Stomach smooth muscle (tissue), 2 donors: ENCODE measurements at regions not wholly inside any gene's neighbourhood (a gene's known extent, or its start where the extent isn't known, plus 50 kb on each side); places are given as distances from the start of the nearest gene placed in this dataset.

ENCODE experiments used
- H3K27ac ChIP-seq: one replicate; pipeline ENCODE4 v1.7.0; 2013; ENCODE audit warnings: mild to moderate bottlenecking, low read length, inconsistent platforms
- H3K27me3 ChIP-seq, 2 donors: one replicate each; pipeline ENCODE4 v1.7.0; 2013; ENCODE audit warnings: low read length in 2 of 2; ENCODE audit not compliant: insufficient read depth in 2 of 2, control insufficient read depth in 1 of 2
- H3K36me3 ChIP-seq, 2 donors: one replicate each; pipeline ENCODE4 v1.7.0; 2013; ENCODE audit warnings: low read length in 2 of 2; ENCODE audit not compliant: control insufficient read depth in 2 of 2, insufficient read depth in 2 of 2
- H3K4me1 ChIP-seq: one replicate; pipeline ENCODE4 v1.7.0; 2013; ENCODE audit warnings: low read length; ENCODE audit not compliant: control insufficient read depth, insufficient read depth
- H3K4me3 ChIP-seq, 2 donors: one replicate each; pipeline ENCODE4 v1.7.0; 2013; ENCODE audit warnings: low read length in 2 of 2
- H3K9ac ChIP-seq, 2 donors: one replicate each; pipeline ENCODE4 v1.7.0; 2013; ENCODE audit warnings: low read length in 2 of 2, mild to moderate bottlenecking in 1 of 2
- H3K9me3 ChIP-seq, 2 donors: one replicate each; pipeline ENCODE4 v1.7.0; 2013; ENCODE audit warnings: low read length in 2 of 2; ENCODE audit not compliant: control insufficient read depth in 2 of 2
- donor health status: healthy.
- donor health status: Pancreatic carcinoma.

- no peak overlapping the region for H3K27ac ChIP-seq
- H3K9me3 ChIP-seq: peaks cover 0 to 10% of the 10 kb centered on the region in 2 donors
- H3K4me3 ChIP-seq: no peak overlapping the region
- H3K36me3 ChIP-seq: no peaks in the 10 kb centered on the region
- H3K9ac ChIP-seq: no peak overlapping the region
- H3K27me3 ChIP-seq: peaks cover 0 to 2% of the 10 kb centered on the region in 2 donors
- no peaks in the 10 kb centered on the region for H3K4me1 ChIP-seq
These were observed 188.1 kb upstream of the CDKN3 start for GRCh38 chr14:54208751-54209150.

GRCh38 chr14:54209511-54210250 lies 187.1 kb upstream of the CDKN3 start:
- H3K4me3 ChIP-seq: no peak overlapping the region
- peaks cover 0 to 2% of the 10 kb centered on the region in 2 donors for H3K27me3 ChIP-seq
- no peak overlapping the region for H3K9ac ChIP-seq
- H3K36me3 ChIP-seq: no peaks in the 10 kb centered on the region
- no peak overlapping the region for H3K27ac ChIP-seq
- no peaks in the 10 kb centered on the region for H3K4me1 ChIP-seq
- H3K9me3 ChIP-seq: peaks cover 0 to 10% of the 10 kb centered on the region in 2 donors

DNA sequence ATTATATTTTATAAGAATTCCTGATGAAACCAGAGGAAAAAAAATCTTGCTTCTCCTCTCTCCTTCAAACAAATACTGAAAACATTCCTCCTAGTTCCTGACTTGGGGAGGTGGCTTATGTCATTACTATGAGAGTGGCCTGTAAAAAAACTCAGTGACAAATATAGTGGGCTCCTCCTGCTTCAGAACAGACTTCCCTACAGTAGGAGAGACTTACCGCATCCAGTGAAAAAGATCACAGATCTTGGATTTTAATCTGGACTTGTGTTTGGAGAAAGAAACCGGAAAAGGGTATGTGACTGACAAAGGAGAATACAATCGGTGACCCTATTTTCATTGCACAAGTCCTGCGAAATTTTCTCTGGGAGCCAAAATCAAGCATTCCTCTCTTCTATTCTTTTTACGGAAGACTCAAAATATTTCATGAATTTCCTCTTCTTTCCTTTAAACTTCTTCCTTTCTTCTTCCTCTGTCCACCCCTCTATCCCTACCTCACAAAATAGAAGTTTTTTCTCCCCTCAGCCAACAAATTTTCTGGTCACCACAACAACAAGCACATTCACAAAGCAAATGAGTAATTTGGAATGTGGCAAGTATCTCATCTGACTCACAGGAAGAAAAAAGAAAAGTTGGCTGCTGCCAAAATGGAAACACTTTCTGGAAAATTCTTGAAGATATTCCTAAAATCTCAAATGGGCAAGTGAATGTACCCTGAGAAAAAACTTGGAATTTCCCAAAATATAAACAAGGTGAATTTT lies 185.1 kb upstream of the CDKN3 start:
- Histone ChIP-seq H3K27ac (no peak overlapping the region), H3K9me3 (peaks cover 0 to 10% of the 10 kb centered on the region in 2 donors), H3K27me3 (peaks cover 0 to 2% of the 10 kb centered on the region in 2 donors), H3K9ac (no peak overlapping the region), H3K36me3 (no peaks in the 10 kb centered on the region), H3K4me3 (no peak overlapping the region), H3K4me1 (no peaks in the 10 kb centered on the region)

DNA sequence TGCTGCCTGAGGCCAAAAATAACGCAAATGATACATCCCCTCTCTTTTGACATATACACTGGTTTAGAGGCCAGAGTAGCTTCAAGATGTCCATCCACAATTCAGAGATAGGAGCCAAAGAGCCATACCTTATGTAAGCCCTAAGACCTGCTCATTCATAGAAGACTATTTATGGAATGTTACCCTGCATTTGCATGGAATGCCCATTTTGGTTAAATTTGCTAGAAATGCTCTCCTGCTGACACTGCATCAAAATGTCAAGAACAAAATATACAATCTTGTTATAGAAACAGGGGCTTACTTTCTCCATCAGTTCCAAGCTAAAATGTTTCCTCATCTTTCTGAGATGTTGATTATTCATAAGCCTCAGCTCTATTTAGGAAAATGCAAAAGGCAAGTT lies 183.3 kb upstream of the CDKN3 start:
- H3K9ac ChIP-seq: no peak overlapping the region
- peaks cover 2% of the 10 kb centered on the region in 2 donors for H3K27me3 ChIP-seq
- H3K4me1 ChIP-seq: no peaks in the 10 kb centered on the region
- H3K9me3 ChIP-seq: peaks cover 0 to 10% of the 10 kb centered on the region in 2 donors
- no peak overlapping the region for H3K27ac ChIP-seq
- H3K36me3 ChIP-seq: no peaks in the 10 kb centered on the region
- H3K4me3 ChIP-seq: no peak overlapping the region

DNA sequence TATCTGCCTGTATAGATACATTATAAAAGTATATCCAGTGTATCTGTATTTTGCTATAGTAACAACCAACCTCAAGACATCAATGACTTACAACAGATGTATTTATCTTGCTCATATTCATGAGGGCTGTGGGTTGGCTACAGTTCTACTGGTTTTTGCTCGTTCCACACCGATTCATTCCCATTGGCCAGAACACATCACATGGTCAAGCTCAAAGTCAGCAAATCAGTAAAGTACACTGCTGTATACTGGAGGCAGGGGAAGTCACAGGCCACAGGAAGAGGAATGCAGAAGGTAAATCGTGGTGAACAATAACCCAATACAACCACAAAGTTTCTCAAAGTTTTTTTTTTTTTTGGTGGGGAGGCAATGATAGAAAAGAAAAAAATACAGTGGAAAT lies 180.0 kb upstream of the CDKN3 start:
- Histone ChIP-seq H3K36me3 (no peaks in the 10 kb centered on the region), H3K9me3 (peaks cover 0 to 10% of the 10 kb centered on the region in 2 donors), H3K27ac (no peak overlapping the region), H3K4me3 (no peak overlapping the region), H3K4me1 (peaks cover 7% of the 10 kb centered on the region), H3K9ac (no peak overlapping the region), H3K27me3 (peaks cover 16 to 23% of the 10 kb centered on the region in 2 donors)

- Histone ChIP-seq H3K4me3 (peak overlapping the region in 1 of 2 donors; percentile 67), H3K9ac (no peak overlapping the region)
These were observed 177.3 kb upstream of the CDKN3 start for GRCh38 chr14:54219261-54220070.

GRCh38 chr14:54220071-54220703 lies 176.6 kb upstream of the CDKN3 start:
- Histone ChIP-seq H3K9ac (peak overlapping the region in 1 of 2 donors; percentile 29), H3K9me3 (no peaks in the 10 kb centered on the region), H3K27me3 (peaks cover 16 to 34% of the 10 kb centered on the region in 2 donors), H3K27ac (no peak overlapping the region), H3K4me1 (peaks cover 7% of the 10 kb centered on the region), H3K4me3 (peak overlapping the region; percentile 48 to 67), H3K36me3 (no peaks in the 10 kb centered on the region)

More at GRCh38 chr14:54219261-54220070, 177.3 kb upstream of the CDKN3 start:
- Histone ChIP-seq H3K9me3 (no peaks in the 10 kb centered on the region), H3K27me3 (peaks cover 16 to 34% of the 10 kb centered on the region in 2 donors), H3K27ac (no peak overlapping the region), H3K4me1 (peaks cover 7% of the 10 kb centered on the region), H3K36me3 (no peaks in the 10 kb centered on the region)

DNA sequence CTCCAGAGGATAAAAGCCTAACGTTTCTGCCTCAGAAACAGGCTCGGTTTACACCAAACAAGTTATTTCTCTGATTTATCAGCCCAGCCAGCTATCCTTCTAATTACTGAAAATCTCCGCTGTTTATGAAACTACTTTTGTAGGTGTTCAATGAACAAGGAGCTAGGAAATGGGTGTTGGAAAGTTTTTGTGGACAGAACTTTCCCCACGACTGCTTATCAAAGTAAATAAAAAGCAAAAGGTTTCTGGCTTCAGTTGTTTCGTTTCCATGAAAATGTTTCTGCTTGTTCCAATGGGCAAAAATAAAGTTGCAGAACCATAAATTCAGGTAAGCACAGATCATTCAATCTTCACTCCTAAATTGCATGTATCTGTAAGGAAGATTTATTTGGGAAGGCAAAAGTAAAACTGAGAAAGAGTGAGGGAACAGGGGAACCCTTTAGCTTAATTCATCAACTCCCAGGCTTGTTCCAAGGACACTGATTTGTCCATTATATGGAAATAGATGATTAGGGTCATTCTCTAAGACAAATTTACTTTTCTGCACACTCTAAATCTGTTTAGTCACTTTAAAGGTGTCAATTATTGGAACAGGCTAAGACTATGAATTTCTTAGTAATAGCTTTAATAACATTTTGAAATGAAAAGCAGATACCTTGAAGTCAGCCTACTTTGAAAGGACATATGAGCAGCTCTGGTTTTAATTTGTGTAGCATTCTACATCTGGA lies 175.9 kb upstream of the CDKN3 start:
- peaks cover 7% of the 10 kb centered on the region for H3K4me1 ChIP-seq
- H3K9ac ChIP-seq: no peak overlapping the region
- H3K36me3 ChIP-seq: no peaks in the 10 kb centered on the region
- peak overlapping the region; percentile 48 to 67 for H3K4me3 ChIP-seq
- H3K9me3 ChIP-seq: no peaks in the 10 kb centered on the region
- H3K27me3 ChIP-seq: peaks cover 16 to 34% of the 10 kb centered on the region in 2 donors
- no peak overlapping the region for H3K27ac ChIP-seq

GRCh38 chr14:54221432-54221803 lies 175.4 kb upstream of the CDKN3 start:
- no peak overlapping the region for H3K27ac ChIP-seq
- H3K4me1 ChIP-seq: peaks cover 7% of the 10 kb centered on the region
- H3K4me3 ChIP-seq: no peak overlapping the region
- H3K9me3 ChIP-seq: no peaks in the 10 kb centered on the region
- no peaks in the 10 kb centered on the region for H3K36me3 ChIP-seq
- no peak overlapping the region for H3K9ac ChIP-seq
- peaks cover 16 to 34% of the 10 kb centered on the region in 2 donors for H3K27me3 ChIP-seq

DNA sequence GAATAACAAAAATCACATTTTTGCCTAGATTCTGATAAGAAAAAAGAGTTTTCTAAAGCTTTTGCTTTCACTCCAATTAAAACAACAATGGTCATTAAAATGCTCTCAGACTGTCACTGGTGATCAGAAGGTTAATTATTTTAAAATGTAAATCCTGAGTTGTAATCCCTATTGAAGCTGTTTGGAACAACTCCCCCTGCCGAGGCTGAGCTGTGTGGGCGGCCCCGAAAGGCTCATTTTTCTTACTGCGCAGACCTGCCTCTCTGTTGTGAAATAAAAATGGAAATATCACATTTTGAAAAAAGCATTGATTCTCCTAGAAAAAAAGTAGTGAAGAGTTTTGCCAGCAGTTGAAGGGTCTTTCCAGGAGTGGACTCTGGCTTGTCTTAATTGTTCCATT lies 174.8 kb upstream of the CDKN3 start:
- no peaks in the 10 kb centered on the region for H3K36me3 ChIP-seq
- no peak overlapping the region for H3K27ac ChIP-seq
- no peak overlapping the region for H3K4me3 ChIP-seq
- peaks cover 7% of the 10 kb centered on the region for H3K4me1 ChIP-seq
- no peaks in the 10 kb centered on the region for H3K9me3 ChIP-seq
- H3K9ac ChIP-seq: no peak overlapping the region
- peaks cover 16 to 34% of the 10 kb centered on the region in 2 donors for H3K27me3 ChIP-seq
